K562 (cell line): ENCODE measurements at regions not wholly inside any gene's neighbourhood (a gene's known extent, or its start where the extent isn't known, plus 50 kb on each side); places are given as distances from the start of the nearest gene placed in this dataset.

Experiments used
- ATAC-seq: fragments of 200-7000 bp; cut with Tn5 transposase; 3 replicates; pipeline ENCODE4 v1.9.1; 2020; ENCODE audit warnings: moderate library complexity
- BruUV-seq: library from RNA; stranded (reverse); fragments of 400-500 nt; replicated peaks from 2 replicates; lab custom pipeline; 2021; lab: Mats Ljungman, UMichigan
- CTCF ChIA-PET: fragments of 300-600 bp; formaldehyde crosslinking; extraction: SDS; loops from one replicate; lab custom pipeline; 2021; ENCODE audit warnings: low intra/inter-chr PET ratio; lab: Yijun Ruan, JAX
- POLR2A ChIA-PET: fragments of 300-600, 350-650 bp; sonication (Branson Sonifier 250); formaldehyde crosslinking; extraction: SDS; loops from one replicate; lab custom pipeline; 2021; ENCODE audit warnings: antibody characterized with exemption, inconsistent platforms; lab: Yijun Ruan, JAX
- DNase-seq, 4 experiments: peaks; one replicate each; pipeline versions ENCODE4 v3.0.0 to v3.0.0-alpha.2; 2011 to 2018; ENCODE audit warnings: low spot score in 3 of 4, mixed read lengths in 3 of 4; ENCODE audit errors: extremely low read depth in 1 of 4
- FAIRE-seq: peaks from 2 replicates; lab custom pipeline; 2011; peaks lifted over from hg19 to GRCh38; lab: Jason Lieb, UNC
- H2AFZ ChIP-seq: 2 replicates; pipeline ENCODE4 v1.6.0; 2011; ENCODE audit warnings: low read depth, low read length, control low read depth, inconsistent platforms
- H3K27ac ChIP-seq: fragments of 200-600 bp; 3 replicates; pipeline ENCODE4 v1.8.0; 2011; ENCODE audit warnings: low read depth, mild to moderate bottlenecking, control low read depth, inconsistent platforms, low read length, moderate library complexity, mixed read lengths; ENCODE audit errors: extremely low read depth
- H3K27me3 ChIP-seq, 2 experiments: fragments of 300-600 bp in 1 of 2; 2 replicates in 1 of 2; 3 replicates in 1 of 2; pipeline versions ENCODE4 v1.6.0 to v1.8.0; 2011; ENCODE audit warnings: inconsistent platforms in 2 of 2, low read length in 2 of 2, mild to moderate bottlenecking in 1 of 2, mixed read lengths in 1 of 2, moderate library complexity in 1 of 2; ENCODE audit not compliant: control insufficient read depth in 2 of 2, insufficient read depth in 2 of 2
- H3K36me3 ChIP-seq: fragments of 300-600 bp; 3 replicates; pipeline ENCODE4 v1.8.0; 2011; ENCODE audit warnings: mild to moderate bottlenecking, low read length, inconsistent platforms; ENCODE audit not compliant: control insufficient read depth, insufficient read depth
- H3K4me1 ChIP-seq, 2 experiments: fragments of 200-600 bp in 1 of 2; replicated peaks in 1 of 2; 2 replicates in 1 of 2; 3 replicates in 1 of 2; pipeline versions ENCODE4 v1.5.1 to v1.8.0; 2011; ENCODE audit warnings: inconsistent platforms in 2 of 2, low read length in 2 of 2, mild to moderate bottlenecking in 1 of 2, mixed read lengths in 1 of 2, moderate library complexity in 1 of 2; ENCODE audit not compliant: control insufficient read depth in 2 of 2, insufficient read depth in 2 of 2
- H3K4me2 ChIP-seq: 2 replicates; pipeline ENCODE4 v1.6.1; 2011; ENCODE audit warnings: low read length, control low read depth, inconsistent platforms, mixed read lengths; ENCODE audit not compliant: insufficient read depth
- H3K4me3 ChIP-seq: fragments of 200-600 bp; sonication (generic), shearing (Covaris generic); 2 replicates; pipeline ENCODE4 v1.5.1; 2016; ENCODE audit warnings: control low read depth, inconsistent platforms
- H3K79me2 ChIP-seq: fragments of 200-600 bp; 3 replicates; pipeline ENCODE4 v1.8.0; 2011; ENCODE audit warnings: low read length, inconsistent platforms; ENCODE audit not compliant: control insufficient read depth, insufficient read depth
- H3K9ac ChIP-seq, 2 experiments: 2 replicates each; pipeline versions ENCODE4 v1.6.0 to v1.6.1; 2011; ENCODE audit warnings: low read depth in 2 of 2, low read length in 2 of 2, control low read depth in 1 of 2, inconsistent platforms in 1 of 2, mild to moderate bottlenecking in 1 of 2, mixed read lengths in 1 of 2; ENCODE audit not compliant: insufficient read depth in 1 of 2
- H3K9me1 ChIP-seq: one replicate; pipeline ENCODE4 v1.6.0; 2011; ENCODE audit warnings: inconsistent platforms, mild to moderate bottlenecking, low read length, moderate library complexity; ENCODE audit not compliant: control insufficient read depth, insufficient read depth
- H3K9me3 ChIP-seq: replicated peaks from 2 replicates; pipeline ENCODE4 v1.5.1; 2011; ENCODE audit warnings: low read depth, low read length, inconsistent platforms; ENCODE audit not compliant: control insufficient read depth, insufficient read depth
- H4K20me1 ChIP-seq: replicated peaks from 2 replicates; pipeline ENCODE4 v1.6.1; 2011; ENCODE audit warnings: low read length, inconsistent platforms, mixed read lengths; ENCODE audit not compliant: control insufficient read depth, insufficient read depth
- DIDO1 ChIP-seq: fragments of 450-650 bp; IDR thresholded peaks from 2 replicates; pipeline ENCODE4 v1.6.1; 2016; ENCODE audit warnings: low read depth, missing biosample characterization, missing genetic modification characterization
- ETV5 ChIP-seq: sonication (generic); formaldehyde crosslinking; IDR thresholded peaks from 2 replicates; pipeline ENCODE4 v1.4.0; 2020; ENCODE audit warnings: low read depth, mild to moderate bottlenecking, missing genetic modification reagents
- EWSR1 ChIP-seq: fragments of 450-650 bp; IDR thresholded peaks from 2 replicates; pipeline ENCODE4 v1.6.1; 2018; ENCODE audit warnings: borderline replicate concordance, mild to moderate bottlenecking, low read depth, moderate library complexity; ENCODE audit not compliant: partially characterized antibody
- FOXP1 ChIP-seq: sonication (generic); formaldehyde crosslinking; IDR thresholded peaks from 2 replicates; pipeline ENCODE4 v1.8.0; 2022; ENCODE audit warnings: mild to moderate bottlenecking, missing genetic modification reagents
- MYNN ChIP-seq, 2 experiments: sonication (generic); formaldehyde crosslinking in 1 of 2; IDR thresholded peaks; 2 replicates each; pipeline versions ENCODE4 v1.5.0 to v1.6.1; 2016 to 2020; ENCODE audit warnings: antibody characterized with exemption in 1 of 2, missing genetic modification reagents in 1 of 2
- POLR2AphosphoS2 ChIP-seq: IDR thresholded peaks from 2 replicates; pipeline ENCODE4 v1.6.1; 2012; ENCODE audit warnings: low read length, improper control_type of control experiment
- RAD21 ChIP-seq, 2 experiments: fragments of 250-450 bp in 1 of 2; fragments of 450-650 bp in 1 of 2; sonication (Bioruptor Pico) in 1 of 2; formaldehyde crosslinking in 1 of 2; IDR thresholded peaks in 1 of 2; conservative IDR thresholded peaks in 1 of 2; 2 replicates each; pipeline versions ENCODE4 v1.4.0 to v1.8.0; 2020 to 2022; ENCODE audit warnings: mild to moderate bottlenecking in 2 of 2, moderate library complexity in 1 of 2
- SMARCB1 ChIP-seq: IDR thresholded peaks from 2 replicates; pipeline ENCODE4 v1.6.1; 2011; ENCODE audit warnings: improper control_type of control experiment, low read depth; ENCODE audit not compliant: insufficient read length
- WGBS: fragments of 100-300 bp; shearing (Covaris generic); methylation state at CpG from one replicate; pipeline ENCODE4 v1.1.6; 2016; ENCODE audit warnings: low coverage, mixed read lengths; ENCODE audit not compliant: insufficient coverage; ENCODE audit errors: missing lambda C conversion rate; 5-methylcytosine and 5-hydroxymethylcytosine counted together
- in situ Hi-C: fragments of 300-500 bp; cut with MboI; formaldehyde crosslinking; loops from 4 replicates; pipeline ENCODE4 v1.15.0; 2018; ENCODE audit warnings: inconsistent platforms, mixed read lengths
- intact Hi-C: fragments of 100-400 bp; cut with micrococcal nuclease; formaldehyde crosslinking; loops from 2 replicates; pipeline ENCODE4 v1.14.2; 2022
- TF ChIP-seq, protein P1 (sequence below): fragments of 250-450 bp; sonication (Bioruptor Pico); IDR thresholded peaks from 2 replicates; pipeline ENCODE4 v1.4.0; 2020

DNA sequence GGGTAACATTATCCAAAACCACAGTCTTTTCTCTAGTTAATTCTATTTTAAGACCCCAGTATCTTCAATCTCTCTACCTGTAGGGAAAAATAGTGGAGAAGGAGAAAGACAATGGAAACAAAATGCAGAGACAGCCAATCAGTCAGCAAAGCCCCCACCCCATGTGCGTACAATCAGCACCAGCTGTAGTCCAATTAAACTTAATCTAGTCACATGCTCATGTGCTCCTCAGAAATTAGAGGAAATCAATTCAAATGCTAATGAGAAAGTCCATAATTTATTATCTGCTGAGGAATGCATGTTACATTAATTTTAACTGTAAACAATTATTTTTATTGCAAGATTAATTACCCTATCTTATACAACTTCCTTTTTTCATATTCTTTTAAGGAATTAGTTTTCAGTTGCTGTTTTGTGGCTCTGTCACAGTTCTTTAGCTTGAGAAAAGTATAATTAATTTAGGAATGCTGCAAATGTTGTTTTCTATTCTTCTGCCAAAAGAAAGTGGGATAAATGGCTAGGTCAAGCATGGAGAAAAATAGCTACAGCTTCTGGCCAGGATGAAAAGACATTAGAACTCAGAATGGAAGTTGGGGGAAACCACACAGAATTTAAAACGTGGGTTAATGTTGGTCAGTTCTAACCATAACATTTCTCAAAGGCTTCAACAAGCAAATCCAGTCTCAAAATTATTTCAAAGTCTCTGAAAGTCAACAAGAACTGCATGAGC lies 232.4 kb upstream of the HNRNPA3 start:
- no peak overlapping the region for H3K9ac ChIP-seq
- no peak for FAIRE-seq
- BruUV-seq: no TSS peak
- 0% methylated on average over 2 of the region's 2 CpGs for WGBS
- H3K4me2 ChIP-seq: no peak overlapping the region
- DNase-seq: no peak
- intact Hi-C loops: loop anchor here (1.0 kb wide), 1 partner anchor 167 kb away; no protein-coding TSS in a partner anchor
- H3K79me2 ChIP-seq: no peaks in the 10 kb centered on the region
- TF ChIP-seq SMARCB1 (no peak), RAD21 (CRISPR knock-in tag; conservative IDR thresholded peaks at IDR 0.05 in 1 of 2, IDR thresholded peaks at IDR 0.05 in 1 of 2) (no peak)
- ATAC-seq: no peak
- no peaks in the 10 kb centered on the region for H3K4me1 ChIP-seq
- no peak overlapping the region for H2AFZ ChIP-seq
- H3K4me3 ChIP-seq: no peak overlapping the region
- H3K27me3 ChIP-seq: 0 out of 5 replicates have a peak, but pooled peaks cover 0 to 4% of the 10 kb centered on the region in 2 experiments
- ChIA-PET CTCF (no interaction called here), POLR2A (interaction anchor here (1.6 kb wide), 2 partner anchors 10 to 19 kb away, joined by 5 to 6 read pairs; no protein-coding TSS in a partner anchor)
- no peaks in the 10 kb centered on the region for H3K9me3 ChIP-seq
- no peaks in the 10 kb centered on the region for H3K9me1 ChIP-seq
- H4K20me1 ChIP-seq: no peaks in the 10 kb centered on the region
- no peaks in the 10 kb centered on the region for H3K36me3 ChIP-seq
- H3K27ac ChIP-seq: no peak overlapping the region
- in situ Hi-C loops: no loop called here

DNA sequence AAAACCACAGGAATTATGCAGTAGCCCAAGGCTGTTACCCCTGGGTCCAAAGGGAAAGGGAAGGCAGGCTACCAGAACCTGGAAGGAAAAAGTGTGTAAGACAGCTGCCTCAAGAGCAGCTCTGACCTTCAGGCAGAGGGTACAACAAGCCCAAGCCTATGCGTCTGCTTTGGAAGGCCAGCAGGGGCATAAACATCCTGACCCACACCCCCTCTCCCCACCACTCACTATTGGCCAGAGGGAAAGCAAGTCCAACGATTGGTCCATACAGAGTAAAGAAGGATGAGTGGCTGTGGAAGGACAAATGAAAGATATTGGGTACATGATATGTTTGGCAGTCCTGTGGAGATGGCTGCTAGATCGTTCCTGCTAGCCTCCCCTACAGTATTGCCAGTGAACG lies 227.6 kb upstream of the HNRNPA3 start:
- H2AFZ ChIP-seq: no peak overlapping the region
- no peaks in the 10 kb centered on the region for H3K36me3 ChIP-seq
- H4K20me1 ChIP-seq: no peaks in the 10 kb centered on the region
- no peak overlapping the region for H3K4me3 ChIP-seq
- POLR2A ChIA-PET: interaction anchor here (0.7 kb wide), 1 partner anchor 52 kb away, joined by 3 read pairs; no protein-coding TSS in a partner anchor
- FAIRE-seq (no peak), ATAC-seq (no peak), DNase-seq (no peak)
- CTCF ChIA-PET: no interaction called here
- H3K4me1 ChIP-seq: no peaks in the 10 kb centered on the region
- H3K4me2 ChIP-seq: no peak overlapping the region
- H3K79me2 ChIP-seq: no peaks in the 10 kb centered on the region
- no TSS peak for BruUV-seq
- no peak overlapping the region for H3K27ac ChIP-seq
- H3K9me3 ChIP-seq: no peaks in the 10 kb centered on the region
- WGBS: under 1% methylated on average over 4 of the region's 4 CpGs
- no peaks in the 10 kb centered on the region for H3K9me1 ChIP-seq
- H3K27me3 ChIP-seq: no peaks in the 10 kb centered on the region
- no peak overlapping the region for H3K9ac ChIP-seq
- intact Hi-C loops: no loop called here
- in situ Hi-C loops: no loop called here
- TF ChIP-seq, protein P1, sequence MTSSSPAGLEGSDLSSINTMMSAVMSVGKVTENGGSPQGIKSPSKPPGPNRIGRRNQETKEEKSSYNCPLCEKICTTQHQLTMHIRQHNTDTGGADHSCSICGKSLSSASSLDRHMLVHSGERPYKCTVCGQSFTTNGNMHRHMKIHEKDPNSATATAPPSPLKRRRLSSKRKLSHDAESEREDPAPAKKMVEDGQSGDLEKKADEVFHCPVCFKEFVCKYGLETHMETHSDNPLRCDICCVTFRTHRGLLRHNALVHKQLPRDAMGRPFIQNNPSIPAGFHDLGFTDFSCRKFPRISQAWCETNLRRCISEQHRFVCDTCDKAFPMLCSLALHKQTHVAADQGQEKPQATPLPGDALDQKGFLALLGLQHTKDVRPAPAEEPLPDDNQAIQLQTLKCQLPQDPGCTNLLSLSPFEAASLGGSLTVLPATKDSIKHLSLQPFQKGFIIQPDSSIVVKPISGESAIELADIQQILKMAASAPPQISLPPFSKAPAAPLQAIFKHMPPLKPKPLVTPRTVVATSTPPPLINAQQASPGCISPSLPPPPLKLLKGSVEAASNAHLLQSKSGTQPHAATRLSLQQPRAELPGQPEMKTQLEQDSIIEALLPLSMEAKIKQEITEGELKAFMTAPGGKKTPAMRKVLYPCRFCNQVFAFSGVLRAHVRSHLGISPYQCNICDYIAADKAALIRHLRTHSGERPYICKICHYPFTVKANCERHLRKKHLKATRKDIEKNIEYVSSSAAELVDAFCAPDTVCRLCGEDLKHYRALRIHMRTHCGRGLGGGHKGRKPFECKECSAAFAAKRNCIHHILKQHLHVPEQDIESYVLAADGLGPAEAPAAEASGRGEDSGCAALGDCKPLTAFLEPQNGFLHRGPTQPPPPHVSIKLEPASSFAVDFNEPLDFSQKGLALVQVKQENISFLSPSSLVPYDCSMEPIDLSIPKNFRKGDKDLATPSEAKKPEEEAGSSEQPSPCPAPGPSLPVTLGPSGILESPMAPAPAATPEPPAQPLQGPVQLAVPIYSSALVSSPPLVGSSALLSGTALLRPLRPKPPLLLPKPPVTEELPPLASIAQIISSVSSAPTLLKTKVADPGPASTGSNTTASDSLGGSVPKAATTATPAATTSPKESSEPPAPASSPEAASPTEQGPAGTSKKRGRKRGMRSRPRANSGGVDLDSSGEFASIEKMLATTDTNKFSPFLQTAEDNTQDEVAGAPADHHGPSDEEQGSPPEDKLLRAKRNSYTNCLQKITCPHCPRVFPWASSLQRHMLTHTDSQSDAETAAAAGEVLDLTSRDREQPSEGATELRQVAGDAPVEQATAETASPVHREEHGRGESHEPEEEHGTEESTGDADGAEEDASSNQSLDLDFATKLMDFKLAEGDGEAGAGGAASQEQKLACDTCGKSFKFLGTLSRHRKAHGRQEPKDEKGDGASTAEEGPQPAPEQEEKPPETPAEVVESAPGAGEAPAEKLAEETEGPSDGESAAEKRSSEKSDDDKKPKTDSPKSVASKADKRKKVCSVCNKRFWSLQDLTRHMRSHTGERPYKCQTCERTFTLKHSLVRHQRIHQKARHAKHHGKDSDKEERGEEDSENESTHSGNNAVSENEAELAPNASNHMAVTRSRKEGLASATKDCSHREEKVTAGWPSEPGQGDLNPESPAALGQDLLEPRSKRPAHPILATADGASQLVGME: no peak
- TF ChIP-seq EWSR1: no peak
- TF ChIP-seq DIDO1 (tag): no peak
- no peak for TF ChIP-seq MYNN (IDR thresholded peaks at IDR 0.05)
- no peak for TF ChIP-seq MYNN (CRISPR knock-in tag; IDR thresholded peaks at IDR 0.05)
- TF ChIP-seq POLR2AphosphoS2: no peak
- TF ChIP-seq ETV5 (CRISPR knock-in tag): no peak
- no peak for TF ChIP-seq FOXP1 (CRISPR knock-in tag)
